DMS 273 (cell line): ENCODE measurements at regions not wholly inside any gene's neighbourhood (a gene's known extent, or its start where the extent isn't known, plus 50 kb on each side); places are given as distances from the start of the nearest gene placed in this dataset.

Source experiments
- DNase-seq: peaks from one replicate; lab custom pipeline; 2025; ENCODE audit not compliant: unreplicated experiment; lab: John Stamatoyannopoulos, UW

- DNase-seq = no peak
These were observed 162.1 kb upstream of the SOX5 start for GRCh38 chr12:24111616-24112015.

DNA sequence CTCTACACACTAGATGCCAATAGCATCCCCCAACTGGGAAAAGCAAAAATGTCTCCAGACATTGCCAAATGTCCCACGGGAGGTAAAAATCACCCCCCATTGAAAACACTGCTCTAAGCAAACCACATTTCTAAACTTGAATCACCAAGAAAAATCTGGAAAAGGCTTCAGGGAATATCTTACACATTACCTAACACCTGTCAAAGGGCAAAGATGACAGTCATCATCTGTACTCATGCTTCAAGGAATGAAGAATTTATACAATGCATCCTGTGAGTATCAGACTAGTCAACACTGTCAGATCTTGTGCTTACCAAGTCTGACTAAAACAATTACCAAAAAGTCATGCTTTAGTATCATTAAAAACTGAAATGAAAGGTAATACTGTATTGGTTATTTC is 161.6 kb upstream of the SOX5 start:
- no peak for DNase-seq

DNA sequence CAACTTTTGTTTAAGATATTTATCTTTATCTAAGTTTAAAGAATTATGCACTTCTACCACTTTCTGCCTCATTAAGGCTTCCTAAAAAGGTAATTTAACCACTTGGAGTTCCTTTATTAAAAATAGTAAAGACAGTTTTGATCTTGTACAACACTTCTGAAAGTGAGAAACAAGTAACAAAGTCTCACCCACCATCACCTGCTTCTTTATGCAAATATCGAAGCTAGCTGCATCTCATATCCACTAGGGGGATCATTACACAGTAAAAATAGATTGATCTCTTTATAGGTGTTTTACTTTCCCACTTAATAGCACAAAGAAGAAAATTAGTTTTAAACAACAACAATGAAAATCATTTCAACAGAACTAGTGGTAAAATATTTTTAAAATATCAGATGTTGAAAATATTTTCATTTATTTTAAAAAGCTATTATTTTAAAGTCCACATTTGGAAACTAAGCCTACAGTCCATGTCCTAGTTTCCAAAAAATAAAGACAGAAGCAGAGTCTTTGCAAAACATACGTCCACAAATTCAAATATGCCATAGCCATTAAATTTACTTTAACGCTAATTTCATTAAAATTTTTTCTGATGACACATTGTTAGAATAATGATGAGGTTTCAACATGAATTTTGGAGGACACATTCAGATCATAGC is 160.0 kb upstream of the SOX5 start:
- peak; percentile 27 for DNase-seq

DNA sequence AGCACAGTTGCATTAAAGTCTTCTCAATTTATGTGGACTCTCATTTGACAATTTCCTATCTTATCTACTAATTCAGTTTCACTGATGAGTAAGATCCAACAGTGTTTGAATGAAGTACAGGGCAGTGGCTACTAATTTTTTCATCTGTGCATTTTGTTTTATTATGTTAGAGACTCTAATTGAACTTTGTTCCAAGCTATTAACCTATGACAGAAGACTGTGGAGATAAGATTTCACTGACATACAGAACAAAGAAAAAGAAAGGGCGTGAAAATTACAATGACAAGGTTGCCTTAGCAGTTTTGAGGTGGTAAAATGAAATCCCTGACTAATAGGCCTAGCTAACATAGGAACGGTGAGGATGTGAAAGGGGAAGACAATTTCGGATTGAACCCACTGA is 153.2 kb upstream of the SOX5 start:
- DNase-seq = no peak

- no peak for DNase-seq
These were observed 150.1 kb upstream of the SOX5 start for GRCh38 chr12:24099576-24099975.

GRCh38 chr12:24095245-24095644 is 145.8 kb upstream of the SOX5 start:
- DNase-seq = no peak

DNA sequence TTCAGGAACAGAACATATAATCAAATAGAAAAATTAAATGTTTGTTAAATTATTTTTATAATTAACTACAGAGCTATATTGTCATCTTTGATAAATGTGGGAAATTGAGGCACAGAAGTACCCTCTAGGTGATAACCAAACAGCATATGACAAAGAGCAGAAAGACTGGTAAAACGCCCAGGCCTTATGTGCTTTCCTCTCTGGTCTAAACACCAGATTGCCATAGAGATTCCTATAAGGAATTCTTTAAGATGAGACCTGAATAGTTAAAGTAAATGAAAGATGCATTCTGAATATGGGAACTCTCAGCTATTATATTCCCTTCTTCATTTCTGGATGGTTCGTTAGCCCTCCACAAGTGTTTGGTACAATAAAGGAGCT is 140.0 kb upstream of the SOX5 start:
- DNase-seq = no peak

DNA sequence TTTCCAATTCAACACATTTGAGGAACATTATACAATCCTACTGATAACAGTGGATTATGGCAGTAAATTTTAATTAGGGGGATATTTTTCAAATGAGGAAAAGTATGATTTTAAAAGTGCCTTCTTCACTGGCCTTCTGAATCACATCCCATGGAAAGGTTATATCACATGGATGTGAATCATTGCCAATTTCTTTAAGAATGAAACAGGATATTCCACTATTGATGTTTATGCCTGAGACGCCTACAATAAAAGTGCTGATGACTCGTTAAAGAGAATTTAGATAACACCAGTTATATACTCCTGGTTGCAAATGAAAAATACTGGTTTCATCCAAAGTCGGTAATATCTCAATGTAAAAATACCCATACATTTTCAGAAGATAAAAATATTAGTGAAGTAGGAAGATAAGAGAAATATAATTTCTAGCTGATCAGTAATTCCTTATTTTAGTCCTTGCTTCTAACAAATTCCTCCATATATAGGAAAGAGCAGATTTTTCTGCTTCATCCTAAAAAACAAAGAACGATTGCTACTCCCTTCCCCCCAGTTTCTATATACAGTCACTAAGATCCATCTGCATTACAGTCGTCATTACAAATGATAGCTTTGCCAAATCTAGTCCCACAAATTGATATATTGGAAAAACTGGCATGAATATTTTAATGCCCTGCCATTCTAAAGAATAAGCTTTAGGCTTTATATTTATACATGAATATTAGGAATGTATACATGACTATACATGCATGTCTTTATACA is 139.5 kb upstream of the SOX5 start:
- DNase-seq = no peak

DNA sequence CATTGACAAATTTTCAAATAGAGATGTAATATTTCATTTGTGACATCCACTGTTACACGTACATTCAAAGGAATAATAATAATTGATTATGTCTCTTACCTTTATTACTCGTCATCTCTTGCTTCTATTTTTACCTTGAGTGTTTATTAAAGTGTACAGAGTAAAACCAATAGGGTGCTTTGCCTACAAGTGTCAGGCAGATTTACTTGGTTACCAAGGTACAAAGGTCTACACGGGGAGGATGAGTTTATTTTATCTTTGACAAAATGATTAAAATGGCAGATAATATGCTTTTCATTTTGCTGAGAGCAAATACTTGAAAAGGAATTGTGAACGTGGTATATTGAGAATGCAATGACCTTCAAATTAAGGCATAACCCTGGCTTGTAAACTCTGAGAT is 137.8 kb upstream of the SOX5 start:
- no peak for DNase-seq

DNA sequence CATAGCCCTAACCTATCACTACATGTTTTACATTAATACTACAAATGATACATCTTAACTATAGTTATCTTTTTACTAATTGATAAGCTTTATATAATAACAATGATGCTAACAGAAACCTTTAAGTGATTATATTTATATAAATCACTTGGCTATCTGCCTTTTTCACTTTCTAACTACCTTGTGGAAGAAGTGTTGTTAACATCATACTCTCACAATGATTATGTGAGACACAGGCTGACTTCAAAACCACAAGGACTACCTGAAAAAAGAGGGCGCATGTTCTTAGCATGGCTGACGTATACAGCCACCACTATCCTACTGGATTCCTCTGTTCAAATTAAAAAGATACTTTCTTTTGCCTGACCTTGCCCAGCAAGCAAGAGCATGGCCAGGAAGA is 135.3 kb upstream of the SOX5 start:
- DNase-seq = no peak

DNA sequence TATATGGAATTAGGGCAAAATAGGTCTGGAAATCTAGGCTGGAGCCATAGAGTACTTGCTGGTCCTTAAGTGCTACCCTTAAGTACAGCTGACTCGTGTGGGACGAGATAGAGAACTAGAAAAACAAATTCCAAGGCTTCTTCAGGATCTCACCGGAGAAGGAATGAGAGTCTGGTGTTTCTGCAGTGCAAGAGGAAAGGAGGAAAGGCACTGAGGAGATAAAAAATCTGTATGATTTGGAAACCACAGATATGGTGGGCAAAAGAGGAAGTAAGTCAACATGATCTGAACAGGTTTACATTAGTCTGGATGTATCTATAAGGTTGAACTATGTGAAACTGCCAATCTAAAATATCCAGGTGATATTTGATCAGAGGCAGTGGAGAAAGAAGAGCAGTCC is 134.4 kb upstream of the SOX5 start:
- DNase-seq = no peak

GRCh38 chr12:24081606-24082005 is 132.1 kb upstream of the SOX5 start:
- DNase-seq = no peak

DNA sequence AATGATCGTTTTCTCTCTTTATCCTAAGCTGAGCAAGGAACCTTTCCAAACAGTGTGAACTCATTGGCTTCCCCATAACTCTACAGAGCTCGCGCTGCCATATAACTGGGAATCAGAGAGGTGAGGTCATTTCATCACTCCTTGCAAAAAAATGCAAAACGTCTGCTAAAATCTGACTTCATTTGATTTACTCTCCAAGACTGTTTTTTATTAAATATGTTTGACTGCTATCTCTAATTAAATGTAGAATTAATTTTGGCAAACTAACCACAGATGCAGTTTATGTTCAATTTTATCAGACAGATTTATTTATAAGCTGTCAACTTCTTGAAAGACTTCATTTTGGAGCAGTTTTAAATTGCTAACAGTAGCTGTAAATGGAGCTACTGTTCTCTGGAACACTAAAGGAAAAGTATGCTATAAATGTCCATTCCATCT is 131.6 kb upstream of the SOX5 start:
- DNase-seq = no peak

DNA sequence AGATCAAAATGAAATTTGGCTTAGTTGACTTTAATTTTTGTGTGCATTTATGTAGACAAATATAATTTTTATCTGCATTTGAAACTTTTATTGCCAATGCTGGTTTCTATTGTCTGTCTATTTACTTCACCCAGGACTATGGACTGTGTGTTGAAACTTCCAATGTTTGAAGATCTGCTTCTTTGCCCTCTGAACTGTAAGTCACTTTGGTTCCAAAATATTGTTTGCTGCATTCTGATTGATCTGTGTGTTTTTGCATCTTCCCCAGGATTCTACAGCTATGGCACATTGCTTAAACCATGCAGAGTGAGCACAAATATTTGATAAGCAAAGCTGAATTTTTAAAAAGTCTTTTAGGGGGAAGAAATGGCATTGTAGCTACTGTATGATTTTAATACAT is 131.0 kb upstream of the SOX5 start:
- no peak for DNase-seq

GRCh38 chr12:24079083-24079482 is 129.6 kb upstream of the SOX5 start:
- no peak for DNase-seq

DNA sequence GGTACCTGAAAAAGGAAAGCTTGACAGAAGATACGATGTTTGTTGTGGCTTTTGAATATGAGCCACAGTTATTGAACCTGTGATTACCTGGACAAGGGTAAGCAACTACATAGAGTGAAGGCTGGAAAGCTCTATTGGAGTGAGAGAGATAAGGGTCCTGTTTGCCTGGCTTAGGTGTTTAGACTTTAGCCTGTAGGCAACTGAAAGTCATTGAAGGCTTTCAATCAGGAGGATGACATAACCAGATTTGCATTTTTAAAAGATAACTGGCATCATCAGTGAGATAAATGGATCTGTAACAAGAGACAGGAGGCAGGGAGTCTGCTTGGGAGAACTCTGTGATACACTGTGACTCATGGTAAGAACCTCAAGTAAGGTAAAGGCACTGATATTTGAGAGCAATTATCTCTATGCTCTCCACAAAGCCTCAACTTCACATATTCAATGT is 128.9 kb upstream of the SOX5 start:
- no peak for DNase-seq

GRCh38 chr12:24077161-24077560 is 127.7 kb upstream of the SOX5 start:
- no peak for DNase-seq

DNA sequence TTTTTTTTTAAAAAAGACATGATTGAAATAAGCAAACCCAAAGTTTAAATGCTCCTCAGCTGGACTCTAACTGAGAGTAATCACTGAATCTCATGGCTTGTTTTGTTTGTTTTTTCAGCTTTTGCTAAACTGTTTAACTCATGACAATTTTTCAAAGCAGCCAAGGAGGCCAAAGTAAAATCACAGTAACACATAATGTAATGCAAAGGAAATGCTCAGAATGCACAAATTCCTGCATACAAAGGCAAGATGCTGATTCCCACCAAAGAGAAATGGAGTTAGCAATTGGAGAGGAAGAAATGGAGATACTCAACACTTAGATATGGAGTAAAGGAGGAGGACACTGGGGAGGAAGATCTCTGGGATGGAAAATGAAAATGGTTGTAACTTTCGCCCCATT is 126.2 kb upstream of the SOX5 start:
- no peak for DNase-seq

GRCh38 chr12:24073170-24073810 is 123.8 kb upstream of the SOX5 start:
- no peak for DNase-seq

DNA sequence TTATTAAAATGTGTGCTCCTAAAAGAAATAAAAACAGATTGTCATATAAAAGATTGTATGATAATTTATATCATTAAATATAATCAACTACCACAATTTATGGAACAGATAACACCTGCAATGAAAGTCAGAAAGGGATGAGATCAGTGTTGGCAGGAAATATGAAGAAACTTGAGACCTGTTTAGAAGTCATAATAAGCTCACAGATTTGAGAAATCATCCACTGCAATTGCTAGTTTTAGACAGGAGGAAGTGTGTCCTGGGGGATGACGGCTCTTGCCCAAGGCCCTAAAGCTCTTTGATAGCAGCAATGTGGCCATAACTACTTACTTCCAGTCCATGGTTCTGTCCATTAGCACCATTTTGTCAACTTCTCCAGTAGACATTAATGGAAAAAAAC is 122.8 kb upstream of the SOX5 start:
- peak; percentile 2 for DNase-seq

GRCh38 chr12:24071842-24072241 is 122.4 kb upstream of the SOX5 start:
- DNase-seq = no peak
